HuH-7 (cell line): ENCODE measurements at regions not wholly inside any gene's neighbourhood (a gene's known extent, or its start where the extent isn't known, plus 50 kb on each side); places are given as distances from the start of the nearest gene placed in this dataset.

Source experiments
- DNase-seq: peaks from one replicate; pipeline ENCODE4 v3.0.0; 2011; ENCODE audit warnings: low spot score

- no peak for DNase-seq
Observed at GRCh38 chr15:31275331-31276262, 51.0 kb upstream of the KLF13 start.

GRCh38 chr15:31276596-31277298 lies 49.9 kb upstream of the KLF13 start:
- no peak for DNase-seq
